ENCODE measurements at regions not wholly inside any gene's neighbourhood (a gene's known extent, or its start where the extent isn't known, plus 50 kb on each side); places are given as distances from the start of the nearest gene placed in this dataset.

GRCh38 chr3:95775486-95776094 lies 1038.8 kb upstream of the EPHA6 start:
- Histone ChIP-seq H3K9me3 (ENCODE audit: control insufficient read depth in 4 of 4, insufficient read depth in 3 of 4, low read length in 3 of 4) (peaks cover 0 to 2% (median 1%) of the 10 kb centered on the region in 4 donors), H3K36me3 (ENCODE audit: control insufficient read depth in 4 of 4, insufficient read depth in 4 of 4, low read length in 4 of 4) (no peaks in the 10 kb centered on the region), H3K27ac (ENCODE audit: low read depth in 1 of 2, low read length in 1 of 2) (no peak overlapping the region), H3K4me3 (no peak overlapping the region), H3K9ac (ENCODE audit: insufficient read depth in 1 of 2, low read length in 2 of 2) (no peak overlapping the region), H3K27me3 (ENCODE audit: control insufficient read depth in 3 of 3, insufficient read depth in 3 of 3, low read length in 2 of 3) (no peaks in the 10 kb centered on the region), H3K4me1 (ENCODE audit: control insufficient read depth in 5 of 5, insufficient read depth in 5 of 5, low read length in 5 of 5) (no peaks in the 10 kb centered on the region)
- WGBS, 2 donors, result 76 to 80% methylated on average over 5 of the region's 5 CpGs
- ATAC-seq (ENCODE audit: insufficient read depth, low FRiP score) (no peak), DNase-seq (no peak)
- TF ChIP-seq CTCF (IDR thresholded peaks at IDR 0.05; ENCODE audit: control extremely low read depth, extremely low read depth), result no peak

- no peak for ATAC-seq (ENCODE audit: insufficient read depth, low FRiP score)
- no peak for TF ChIP-seq CTCF (IDR thresholded peaks at IDR 0.05; ENCODE audit: control extremely low read depth, extremely low read depth)
- no peak overlapping the region for H3K4me3 ChIP-seq
- no peak overlapping the region for H3K27ac ChIP-seq (ENCODE audit: low read depth in 1 of 2, low read length in 1 of 2)
- H3K27me3 ChIP-seq (ENCODE audit: control insufficient read depth in 3 of 3, insufficient read depth in 3 of 3, low read length in 2 of 3), result no peaks in the 10 kb centered on the region
- peaks cover 0 to 3% (median 0%) of the 10 kb centered on the region in 4 donors for H3K9me3 ChIP-seq (ENCODE audit: control insufficient read depth in 4 of 4, insufficient read depth in 3 of 4, low read length in 3 of 4)
- no peaks in the 10 kb centered on the region for H3K36me3 ChIP-seq (ENCODE audit: control insufficient read depth in 4 of 4, insufficient read depth in 4 of 4, low read length in 4 of 4)
- H3K4me1 ChIP-seq (ENCODE audit: control insufficient read depth in 5 of 5, insufficient read depth in 5 of 5, low read length in 5 of 5), result no peaks in the 10 kb centered on the region
- no peak for DNase-seq
- no peak overlapping the region for H3K9ac ChIP-seq (ENCODE audit: insufficient read depth in 1 of 2, low read length in 2 of 2)
Measured at GRCh38 chr3:95781598-95781997, 1032.8 kb upstream of the EPHA6 start.

GRCh38 chr3:95789111-95789510 lies 1025.3 kb upstream of the EPHA6 start:
- ATAC-seq (ENCODE audit: insufficient read depth, low FRiP score) (no peak), DNase-seq (no peak)
- no peak overlapping the region for H3K9ac ChIP-seq (ENCODE audit: insufficient read depth in 1 of 2, low read length in 2 of 2)
- H3K27ac ChIP-seq (ENCODE audit: low read depth in 1 of 2, low read length in 1 of 2), result no peak overlapping the region
- no peaks in the 10 kb centered on the region for H3K27me3 ChIP-seq (ENCODE audit: control insufficient read depth in 3 of 3, insufficient read depth in 3 of 3, low read length in 2 of 3)
- no peak for TF ChIP-seq CTCF (IDR thresholded peaks at IDR 0.05; ENCODE audit: control extremely low read depth, extremely low read depth)
- 73 to 92% methylated on average over 1 of the region's 1 CpG for WGBS, 2 donors
- no peaks in the 10 kb centered on the region for H3K36me3 ChIP-seq (ENCODE audit: control insufficient read depth in 4 of 4, insufficient read depth in 4 of 4, low read length in 4 of 4)
- no peak overlapping the region for H3K4me3 ChIP-seq
- H3K4me1 ChIP-seq (ENCODE audit: control insufficient read depth in 5 of 5, insufficient read depth in 5 of 5, low read length in 5 of 5), result no peaks in the 10 kb centered on the region
- no peaks in the 10 kb centered on the region for H3K9me3 ChIP-seq (ENCODE audit: control insufficient read depth in 4 of 4, insufficient read depth in 3 of 4, low read length in 3 of 4)

DNA sequence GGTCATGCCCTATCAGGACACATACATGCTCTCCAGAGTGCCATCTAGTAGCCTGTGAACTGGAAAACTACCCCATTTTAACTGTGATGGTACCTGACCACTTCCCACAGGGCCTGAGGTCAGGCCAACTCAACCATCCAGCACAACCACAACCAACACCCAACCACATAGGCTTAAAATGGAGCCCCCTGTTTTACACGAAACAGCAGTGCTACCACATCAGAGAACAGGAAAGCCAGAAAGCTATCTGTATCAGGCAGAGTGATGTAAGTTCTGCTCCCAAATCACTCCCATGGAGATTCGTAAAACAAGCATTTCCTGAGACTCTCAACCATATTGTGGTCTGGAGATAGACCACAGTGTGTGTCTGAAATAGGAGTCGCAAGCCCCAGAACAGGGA lies 1017.3 kb upstream of the EPHA6 start:
- H3K9me3 ChIP-seq (ENCODE audit: control insufficient read depth in 4 of 4, insufficient read depth in 3 of 4, low read length in 3 of 4), result peaks cover 0 to 3% (median 0%) of the 10 kb centered on the region in 4 donors
- H3K4me3 ChIP-seq, result no peak overlapping the region
- H3K27me3 ChIP-seq (ENCODE audit: control insufficient read depth in 3 of 3, insufficient read depth in 3 of 3, low read length in 2 of 3), result no peaks in the 10 kb centered on the region
- DNase-seq (no peak), ATAC-seq (ENCODE audit: insufficient read depth, low FRiP score) (no peak)
- H3K9ac ChIP-seq (ENCODE audit: insufficient read depth in 1 of 2, low read length in 2 of 2), result no peak overlapping the region
- TF ChIP-seq CTCF (IDR thresholded peaks at IDR 0.05; ENCODE audit: control extremely low read depth, extremely low read depth), result no peak
- no peak overlapping the region for H3K27ac ChIP-seq (ENCODE audit: low read depth in 1 of 2, low read length in 1 of 2)
- no peaks in the 10 kb centered on the region for H3K4me1 ChIP-seq (ENCODE audit: control insufficient read depth in 5 of 5, insufficient read depth in 5 of 5, low read length in 5 of 5)
- 80 to 83% methylated on average over 3 of the region's 3 CpGs for WGBS, 2 donors
- no peaks in the 10 kb centered on the region for H3K36me3 ChIP-seq (ENCODE audit: control insufficient read depth in 4 of 4, insufficient read depth in 4 of 4, low read length in 4 of 4)
